Omental fat pad (tissue), 3 donors: ENCODE measurements at regions not wholly inside any gene's neighbourhood (a gene's known extent, or its start where the extent isn't known, plus 50 kb on each side); places are given as distances from the start of the nearest gene placed in this dataset.
"Not testable (repeated sequence)": the region's sequence is repeated elsewhere in the genome, so short reads cannot be mapped to it uniquely, and the experiment has no call there.

Experiments
- ATAC-seq: fragments of 150-250 bp; one replicate; pipeline ENCODE4 v1.9.1; 2016; ENCODE audit warnings: mild to moderate bottlenecking, moderate library complexity; ENCODE audit not compliant: low FRiP score
- DNase-seq: peaks from one replicate; pipeline ENCODE4 v3.0.0-alpha.2; 2019; ENCODE audit warnings: low spot score
- CTCF ChIP-seq, 3 donors: fragments of 450-650 bp; IDR thresholded peaks; one replicate each; pipeline ENCODE4 v1.5.1; 2016 to 2017; ENCODE audit warnings: antibody characterized with exemption in 3 of 3, mild to moderate bottlenecking in 3 of 3, moderate library complexity in 2 of 3

- no peak for TF ChIP-seq CTCF (IDR thresholded peaks at IDR 0.05)
- no peak for DNase-seq
- ATAC-seq: no peak
These were observed 518.2 kb upstream of the HTR2C start for GRCh38 chrX:114065577-114066223.

GRCh38 chrX:114061226-114061625, 522.7 kb upstream of the HTR2C start:
- TF ChIP-seq CTCF (IDR thresholded peaks at IDR 0.05): no peak
- ATAC-seq: no peak

GRCh38 chrX:114058988-114059418, 524.9 kb upstream of the HTR2C start:
- ATAC-seq (no peak), DNase-seq (no peak)
- no peak for TF ChIP-seq CTCF (IDR thresholded peaks at IDR 0.05)

More at GRCh38 chrX:114061226-114061625, 522.7 kb upstream of the HTR2C start:
- no peak for DNase-seq

GRCh38 chrX:114057422-114057821, 526.5 kb upstream of the HTR2C start:
- not testable (repeated sequence) for ATAC-seq, DNase-seq

- ATAC-seq (no peak), DNase-seq (no peak)
- no peak for TF ChIP-seq CTCF (IDR thresholded peaks at IDR 0.05)
These were observed 532.1 kb upstream of the HTR2C start for GRCh38 chrX:114051667-114052315.

GRCh38 chrX:114050075-114050796, 533.6 kb upstream of the HTR2C start:
- DNase-seq (no peak), ATAC-seq (no peak)

More at GRCh38 chrX:114050075-114050796, 533.6 kb upstream of the HTR2C start:
- TF ChIP-seq CTCF (IDR thresholded peaks at IDR 0.05): no peak
